Sigmoid colon (tissue), 4 donors: ENCODE measurements at regions not wholly inside any gene's neighbourhood (a gene's known extent, or its start where the extent isn't known, plus 50 kb on each side); places are given as distances from the start of the nearest gene placed in this dataset.

ENCODE experiments used
- EP300 ChIP-seq, 4 donors: sonication (generic); formaldehyde crosslinking; IDR thresholded peaks; one replicate each; pipeline ENCODE4 v1.6.1; 2017; ENCODE audit warnings: antibody characterized with exemption in 4 of 4
- POLR2A ChIP-seq, 2 donors: fragments of 450-650 bp; IDR thresholded peaks; one replicate each; pipeline ENCODE4 v1.6.1; 2016; ENCODE audit warnings: antibody characterized with exemption in 2 of 2, mild to moderate bottlenecking in 2 of 2, moderate library complexity in 2 of 2
- POLR2AphosphoS5 ChIP-seq, 4 donors: sonication (generic); formaldehyde crosslinking; IDR thresholded peaks; one replicate each; pipeline ENCODE4 v1.6.1; 2017; ENCODE audit warnings: antibody characterized with exemption in 4 of 4
- TF ChIP-seq, protein P1 (sequence below), 4 experiments: fragments of 450-650 bp in 3 of 4; fragments of 200-600 bp in 1 of 4; IDR thresholded peaks; one replicate each; pipeline ENCODE4 v1.5.1; 2016 to 2019; ENCODE audit warnings: antibody characterized with exemption in 4 of 4, mild to moderate bottlenecking in 3 of 4, moderate library complexity in 2 of 4

DNA sequence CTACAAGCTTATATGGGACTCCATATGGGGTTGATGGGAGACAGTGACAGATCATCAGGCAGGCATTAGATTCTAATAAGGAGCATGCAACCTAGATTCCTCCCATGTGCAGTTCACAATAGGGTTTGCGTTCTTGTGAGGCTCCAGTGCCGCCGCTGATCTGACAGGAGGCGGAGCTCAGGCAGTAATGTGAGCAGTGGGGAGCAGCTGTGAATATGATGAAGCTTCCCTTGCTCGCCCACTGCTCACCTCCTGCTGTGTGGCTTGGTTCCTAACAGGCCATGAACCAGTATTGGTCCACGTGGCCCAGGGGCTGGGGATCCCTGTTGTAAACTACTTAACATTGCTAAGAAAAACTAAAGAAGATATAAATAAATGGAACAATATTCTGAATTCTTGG, 378.4 kb downstream of the KCNRG start:
- TF ChIP-seq, protein P1, sequence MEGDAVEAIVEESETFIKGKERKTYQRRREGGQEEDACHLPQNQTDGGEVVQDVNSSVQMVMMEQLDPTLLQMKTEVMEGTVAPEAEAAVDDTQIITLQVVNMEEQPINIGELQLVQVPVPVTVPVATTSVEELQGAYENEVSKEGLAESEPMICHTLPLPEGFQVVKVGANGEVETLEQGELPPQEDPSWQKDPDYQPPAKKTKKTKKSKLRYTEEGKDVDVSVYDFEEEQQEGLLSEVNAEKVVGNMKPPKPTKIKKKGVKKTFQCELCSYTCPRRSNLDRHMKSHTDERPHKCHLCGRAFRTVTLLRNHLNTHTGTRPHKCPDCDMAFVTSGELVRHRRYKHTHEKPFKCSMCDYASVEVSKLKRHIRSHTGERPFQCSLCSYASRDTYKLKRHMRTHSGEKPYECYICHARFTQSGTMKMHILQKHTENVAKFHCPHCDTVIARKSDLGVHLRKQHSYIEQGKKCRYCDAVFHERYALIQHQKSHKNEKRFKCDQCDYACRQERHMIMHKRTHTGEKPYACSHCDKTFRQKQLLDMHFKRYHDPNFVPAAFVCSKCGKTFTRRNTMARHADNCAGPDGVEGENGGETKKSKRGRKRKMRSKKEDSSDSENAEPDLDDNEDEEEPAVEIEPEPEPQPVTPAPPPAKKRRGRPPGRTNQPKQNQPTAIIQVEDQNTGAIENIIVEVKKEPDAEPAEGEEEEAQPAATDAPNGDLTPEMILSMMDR (IDR thresholded peaks at IDR 0.05), result no peak
- TF ChIP-seq POLR2A (IDR thresholded peaks at IDR 0.05) (no peak), POLR2AphosphoS5 (IDR thresholded peaks at IDR 0.05) (no peak), EP300 (IDR thresholded peaks at IDR 0.05) (no peak)
